HCT116 (cell line): ENCODE measurements at regions not wholly inside any gene's neighbourhood (a gene's known extent, or its start where the extent isn't known, plus 50 kb on each side); places are given as distances from the start of the nearest gene placed in this dataset.

Source experiments
- ATAC-seq: fragments of 200-7000 bp; cut with Tn5 transposase; 2 replicates; pipeline ENCODE4 v1.9.1; 2020; ENCODE audit warnings: mild to moderate bottlenecking, moderate library complexity
- BruUV-seq: library from RNA; stranded (reverse); fragments of 400-500 nt; replicated peaks from 2 replicates; lab custom pipeline; 2021; lab: Mats Ljungman, UMichigan
- CTCF ChIA-PET: fragments of 300-600 bp; sonication (Branson Sonifier 250); formaldehyde crosslinking; loops from one replicate; lab custom pipeline; 2021; ENCODE audit warnings: antibody characterized with exemption; lab: Charles Lee
- POLR2A ChIA-PET: fragments of 300-600, 350-600 bp; sonication (Branson Sonifier 250); formaldehyde crosslinking; loops from one replicate; lab custom pipeline; 2021; ENCODE audit warnings: antibody characterized with exemption; lab: Charles Lee
- RAD21 ChIA-PET, 2 experiments: fragments of 300-600 bp; sonication (Branson Sonifier 250); formaldehyde crosslinking; loops; one replicate each; lab custom pipeline; 2023; ENCODE audit warnings: low total read pairs in 2 of 2; ENCODE audit not compliant: uncharacterized antibody in 2 of 2, unreplicated experiment in 2 of 2, low non-redundant PET in 1 of 2; lab: Charles Lee
- DNase-seq: peaks from one replicate; pipeline ENCODE4 v3.0.0-alpha.2; 2010; ENCODE audit warnings: low read depth, low spot score
- H2AFZ ChIP-seq: fragments of 200-600 bp; shearing (Covaris generic), sonication (generic); 2 replicates; pipeline ENCODE4 v1.6.1; 2017; ENCODE audit warnings: low read depth, mixed run types, mixed read lengths, antibody characterized with exemption, low read length; ENCODE audit not compliant: poor library complexity, severe bottlenecking
- H3K27ac ChIP-seq: 2 replicates; pipeline ENCODE4 v1.5.1; 2012; ENCODE audit warnings: low read depth, low read length
- H3K27me3 ChIP-seq: fragments of 200-600 bp; sonication (generic); 2 replicates; pipeline ENCODE4 v1.6.1; 2016; ENCODE audit warnings: mixed run types, low read length, mixed read lengths; ENCODE audit not compliant: insufficient read depth
- H3K36me3 ChIP-seq, 2 experiments: fragments of 200-500 bp in 1 of 2; fragments of 200-600 bp in 1 of 2; sonication (Bioruptor generic) in 1 of 2; sonication (generic) in 1 of 2; 2 replicates each; pipeline versions ENCODE4 v1.5.1 to v1.6.1; 2014 to 2016; ENCODE audit warnings: low read length in 2 of 2, inconsistent platforms in 1 of 2, mixed read lengths in 1 of 2, mixed run types in 1 of 2; ENCODE audit not compliant: insufficient read depth in 2 of 2, control insufficient read depth in 1 of 2
- H3K4me1 ChIP-seq, 2 experiments: fragments of 200-600 bp in 1 of 2; sonication (generic) in 1 of 2; 2 replicates each; pipeline versions ENCODE4 v1.5.1 to v1.6.1; 2012 to 2017; ENCODE audit warnings: low read length in 2 of 2, inconsistent platforms in 1 of 2, mild to moderate bottlenecking in 1 of 2, mixed read lengths in 1 of 2, mixed run types in 1 of 2, moderate library complexity in 1 of 2; ENCODE audit not compliant: insufficient read depth in 2 of 2, control insufficient read depth in 1 of 2
- H3K4me2 ChIP-seq: fragments of 200-600 bp; sonication (generic); 2 replicates; pipeline ENCODE4 v1.6.1; 2017; ENCODE audit warnings: mixed run types, low read length, mixed read lengths
- H3K4me3 ChIP-seq, 2 experiments: fragments of 200-600 bp in 1 of 2; sonication (generic) in 1 of 2; replicated peaks in 1 of 2; 2 replicates each; pipeline ENCODE4 v1.5.1; 2011 to 2016; ENCODE audit warnings: low read length in 2 of 2, control low read depth in 1 of 2, low read depth in 1 of 2, mild to moderate bottlenecking in 1 of 2, mixed read lengths in 1 of 2, mixed run types in 1 of 2
- H3K79me2 ChIP-seq: fragments of 200-600 bp; sonication (generic); 2 replicates; pipeline ENCODE4 v1.6.1; 2017; ENCODE audit warnings: mild to moderate bottlenecking, mixed run types, low read length, moderate library complexity, mixed read lengths; ENCODE audit not compliant: insufficient read depth
- H3K9ac ChIP-seq: fragments of 200-600 bp; sonication (generic); 2 replicates; pipeline ENCODE4 v1.6.1; 2016; ENCODE audit warnings: low read length, mixed read lengths
- H3K9me2 ChIP-seq: fragments of 200-600 bp; sonication (generic), shearing (Covaris generic); 2 replicates; pipeline ENCODE4 v1.6.1; 2017; ENCODE audit warnings: mixed run types, mild to moderate bottlenecking, moderate library complexity; ENCODE audit not compliant: insufficient read depth
- H3K9me3 ChIP-seq, 2 experiments: fragments of 200-500 bp in 1 of 2; fragments of 200-600 bp in 1 of 2; sonication (Bioruptor generic) in 1 of 2; sonication (generic) in 1 of 2; 2 replicates each; pipeline ENCODE4 v1.6.1; 2014 to 2017; ENCODE audit warnings: low read length in 2 of 2, mixed read lengths in 2 of 2, inconsistent platforms in 1 of 2, low read depth in 1 of 2, mild to moderate bottlenecking in 1 of 2, mixed run types in 1 of 2, moderate library complexity in 1 of 2; ENCODE audit not compliant: control insufficient read depth in 1 of 2, insufficient read depth in 1 of 2
- H4K20me1 ChIP-seq: fragments of 200-600 bp; sonication (generic), shearing (Covaris generic); 2 replicates; pipeline ENCODE4 v1.6.1; 2017; ENCODE audit warnings: mixed run types, mild to moderate bottlenecking, moderate library complexity; ENCODE audit not compliant: insufficient read depth
- CEBPB ChIP-seq: IDR thresholded peaks from 2 replicates; pipeline ENCODE4 v1.6.1; 2012; ENCODE audit warnings: low read depth
- EZH2 ChIP-seq: fragments of 200-600 bp; sonication (generic); IDR thresholded peaks from 2 replicates; pipeline ENCODE4 v1.6.1; 2017; ENCODE audit warnings: antibody characterized with exemption, mixed run types
- FOSL1 ChIP-seq: IDR thresholded peaks from 2 replicates; pipeline ENCODE4 v1.6.1; 2012; ENCODE audit warnings: low read depth
- RAD21 ChIP-seq: IDR thresholded peaks from 2 replicates; pipeline ENCODE4 v1.6.1; 2012; ENCODE audit warnings: low read depth, mild to moderate bottlenecking
- SP1 ChIP-seq: IDR thresholded peaks from 2 replicates; pipeline ENCODE4 v1.6.1; 2012; ENCODE audit warnings: low read depth
- YY1 ChIP-seq: IDR thresholded peaks from 2 replicates; pipeline ENCODE4 v1.6.1; 2011; ENCODE audit warnings: low read length, low read depth, moderate library complexity, mild to moderate bottlenecking; ENCODE audit not compliant: insufficient replicate concordance; ENCODE audit errors: extremely low read depth
- ZNF274 ChIP-seq: fragments of 200-500 bp; sonication (Bioruptor generic); IDR thresholded peaks from 2 replicates; pipeline ENCODE4 v1.6.1; 2014; ENCODE audit warnings: mild to moderate bottlenecking, low read depth, low read length, inconsistent platforms
- intact Hi-C: fragments of 100-400 bp; cut with micrococcal nuclease; formaldehyde crosslinking; loops from 2 replicates; pipeline ENCODE4 v1.10.0; 2022
- TF ChIP-seq, protein P1 (sequence below), 3 experiments: fragments of 200-600 bp in 1 of 3; sonication (generic) in 1 of 3; IDR thresholded peaks in 2 of 3; conservative IDR thresholded peaks in 1 of 3; 2 replicates each; pipeline ENCODE4 v1.5.1; 2012 to 2017; ENCODE audit warnings: low read depth in 2 of 3, low read length in 2 of 3, antibody characterized with exemption in 1 of 3, borderline replicate concordance in 1 of 3, control low read depth in 1 of 3, mild to moderate bottlenecking in 1 of 3, mixed read lengths in 1 of 3, mixed run types in 1 of 3, moderate library complexity in 1 of 3; ENCODE audit not compliant: insufficient read depth in 1 of 3
- TF ChIP-seq, protein P2 (sequence below): IDR thresholded peaks from 2 replicates; pipeline ENCODE4 v1.6.1; 2012

DNA sequence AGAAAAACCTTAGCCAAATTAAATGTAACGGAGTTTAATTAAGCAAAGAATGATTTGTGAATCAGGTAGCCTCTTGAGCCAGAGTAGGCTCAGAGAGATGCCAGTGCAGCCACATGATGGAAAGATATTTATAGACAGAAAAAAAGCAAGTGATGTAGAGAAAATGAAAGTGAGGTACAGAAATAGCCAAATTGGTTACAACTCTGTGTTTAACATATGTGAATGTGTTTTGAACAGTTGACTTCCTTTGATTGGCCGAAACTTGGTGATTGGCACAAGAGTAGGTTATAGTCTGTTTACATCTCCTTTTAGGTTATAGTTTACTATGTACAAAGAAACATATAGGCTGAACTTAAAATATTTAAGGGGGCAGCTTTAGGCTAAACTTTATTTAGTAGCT, 459.9 kb upstream of the BOD1L1 start (continued):
- TF ChIP-seq, protein P1, sequence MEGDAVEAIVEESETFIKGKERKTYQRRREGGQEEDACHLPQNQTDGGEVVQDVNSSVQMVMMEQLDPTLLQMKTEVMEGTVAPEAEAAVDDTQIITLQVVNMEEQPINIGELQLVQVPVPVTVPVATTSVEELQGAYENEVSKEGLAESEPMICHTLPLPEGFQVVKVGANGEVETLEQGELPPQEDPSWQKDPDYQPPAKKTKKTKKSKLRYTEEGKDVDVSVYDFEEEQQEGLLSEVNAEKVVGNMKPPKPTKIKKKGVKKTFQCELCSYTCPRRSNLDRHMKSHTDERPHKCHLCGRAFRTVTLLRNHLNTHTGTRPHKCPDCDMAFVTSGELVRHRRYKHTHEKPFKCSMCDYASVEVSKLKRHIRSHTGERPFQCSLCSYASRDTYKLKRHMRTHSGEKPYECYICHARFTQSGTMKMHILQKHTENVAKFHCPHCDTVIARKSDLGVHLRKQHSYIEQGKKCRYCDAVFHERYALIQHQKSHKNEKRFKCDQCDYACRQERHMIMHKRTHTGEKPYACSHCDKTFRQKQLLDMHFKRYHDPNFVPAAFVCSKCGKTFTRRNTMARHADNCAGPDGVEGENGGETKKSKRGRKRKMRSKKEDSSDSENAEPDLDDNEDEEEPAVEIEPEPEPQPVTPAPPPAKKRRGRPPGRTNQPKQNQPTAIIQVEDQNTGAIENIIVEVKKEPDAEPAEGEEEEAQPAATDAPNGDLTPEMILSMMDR (IDR thresholded peaks at IDR 0.05 in 2 of 3, conservative IDR thresholded peaks at IDR 0.05 in 1 of 3; ENCODE audit: borderline replicate concordance in 1 of 3, insufficient read depth in 1 of 3, low read depth in 2 of 3, low read length in 2 of 3), result no peak
- TF ChIP-seq RAD21, result no peak

DNA sequence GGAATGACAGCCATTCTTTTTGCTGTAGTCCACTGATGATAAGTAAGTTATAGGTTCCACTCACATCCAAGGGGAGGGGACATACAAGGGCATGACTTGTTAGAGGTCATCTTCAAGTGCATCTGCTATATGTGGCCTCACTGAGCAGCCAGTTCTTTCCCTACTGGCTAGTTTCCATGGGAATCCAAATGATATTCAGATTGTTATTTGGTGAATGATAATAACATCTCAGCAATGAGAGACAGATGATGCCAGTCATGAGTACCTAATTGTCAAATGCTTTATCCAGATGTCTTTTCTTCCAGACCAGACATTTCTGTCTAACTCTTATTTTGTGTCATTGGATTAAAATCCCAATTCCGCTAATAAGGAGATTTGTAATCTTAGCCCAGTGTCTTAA, 460.4 kb upstream of the BOD1L1 start:
- no peaks in the 10 kb centered on the region for H3K79me2 ChIP-seq
- H3K27me3 ChIP-seq, result no peaks in the 10 kb centered on the region
- DNase-seq (no peak), ATAC-seq (no peak)
- no peak overlapping the region for H3K4me3 ChIP-seq
- intact Hi-C loops, result no loop called here
- no peaks in the 10 kb centered on the region for H4K20me1 ChIP-seq
- no peak for TF ChIP-seq EZH2
- CTCF ChIA-PET, result no interaction called here
- no peaks in the 10 kb centered on the region for H3K9me2 ChIP-seq
- no peak overlapping the region for H2AFZ ChIP-seq
- BruUV-seq, result no TSS peak
- RAD21 ChIA-PET, result no interaction called here
- H3K9ac ChIP-seq, result no peak overlapping the region
- no peak overlapping the region for H3K27ac ChIP-seq
- no peaks in the 10 kb centered on the region for H3K36me3 ChIP-seq
- no peak overlapping the region for H3K4me2 ChIP-seq
- no peaks in the 10 kb centered on the region for H3K4me1 ChIP-seq
- POLR2A ChIA-PET, result no interaction called here
- H3K9me3 ChIP-seq, result peaks cover 0 to 27% of the 10 kb centered on the region in 2 experiments; a peak in 2 of 4 replicates

DNA sequence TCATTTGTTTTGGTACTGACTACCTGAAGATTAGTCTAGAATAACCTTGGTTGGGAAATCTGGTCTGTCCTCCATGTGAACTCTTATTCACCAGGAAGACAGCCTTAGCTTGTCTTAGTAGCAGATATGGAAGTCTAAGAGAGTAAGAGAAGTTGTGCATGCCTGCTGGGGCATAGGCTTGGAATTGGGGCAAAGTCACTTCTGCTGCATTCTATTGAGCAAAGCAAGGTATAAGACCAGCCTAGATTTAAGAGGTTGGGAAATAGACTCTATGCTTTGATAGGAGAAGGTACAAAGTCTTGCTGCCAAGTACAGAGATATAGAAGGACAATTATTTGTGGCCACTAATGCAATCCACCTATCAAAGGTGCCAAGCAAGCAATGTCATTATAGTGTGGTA, 464.0 kb upstream of the BOD1L1 start:
- Histone ChIP-seq H3K79me2 (no peaks in the 10 kb centered on the region), H3K4me2 (no peak overlapping the region), H3K9ac (no peak overlapping the region), H3K4me1 (no peaks in the 10 kb centered on the region), H4K20me1 (no peaks in the 10 kb centered on the region), H3K9me2 (no peaks in the 10 kb centered on the region), H3K4me3 (no peak overlapping the region), H3K27ac (no peak overlapping the region), H3K36me3 (no peaks in the 10 kb centered on the region), H2AFZ (no peak overlapping the region), H3K9me3 (peaks cover 0 to 15% of the 10 kb centered on the region in 2 experiments; a peak in 2 of 4 replicates), H3K27me3 (no peaks in the 10 kb centered on the region)
- TF ChIP-seq ZNF274, result no peak
- TF ChIP-seq EZH2, result no peak
- TF ChIP-seq RAD21, result no peak
- TF ChIP-seq YY1, result no peak
- no peak for TF ChIP-seq FOSL1
- TF ChIP-seq SP1, result no peak
- no peak for TF ChIP-seq CEBPB
- TF ChIP-seq, protein P2, sequence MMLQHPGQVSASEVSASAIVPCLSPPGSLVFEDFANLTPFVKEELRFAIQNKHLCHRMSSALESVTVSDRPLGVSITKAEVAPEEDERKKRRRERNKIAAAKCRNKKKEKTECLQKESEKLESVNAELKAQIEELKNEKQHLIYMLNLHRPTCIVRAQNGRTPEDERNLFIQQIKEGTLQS, result no peak
- no TSS peak for BruUV-seq
- RAD21 ChIA-PET, result no interaction called here
- CTCF ChIA-PET, result no interaction called here
- no peak for DNase-seq
- ATAC-seq, result no peak
- POLR2A ChIA-PET, result no interaction called here
- intact Hi-C loops, result no loop called here
